HL-60 (cell line): ENCODE measurements at regions not wholly inside any gene's neighbourhood (a gene's known extent, or its start where the extent isn't known, plus 50 kb on each side); places are given as distances from the start of the nearest gene placed in this dataset.

Source experiments
- CTCF ChIP-seq: IDR thresholded peaks from one replicate; pipeline ENCODE4 v1.5.1; 2011; ENCODE audit warnings: low read length, control low read depth, inconsistent platforms; ENCODE audit not compliant: insufficient read depth
- POLR2AphosphoS5 ChIP-seq: IDR thresholded peaks from 2 replicates; pipeline ENCODE4 v1.6.1; 2012; ENCODE audit warnings: low read depth
- SPI1 ChIP-seq: IDR thresholded peaks from 2 replicates; pipeline ENCODE4 v1.6.1; 2012; ENCODE audit warnings: low read depth, mild to moderate bottlenecking, borderline replicate concordance

- TF ChIP-seq CTCF (no peak), SPI1 (no peak), POLR2AphosphoS5 (no peak)
Measured at GRCh38 chr9:16331031-16331430, 539.4 kb downstream of the BNC2 start.
